Putamen (tissue), 1 donor: ENCODE measurements at regions not wholly inside any gene's neighbourhood (a gene's known extent, or its start where the extent isn't known, plus 50 kb on each side); places are given as distances from the start of the nearest gene placed in this dataset.
A peak's percentile ranks its signal among the peaks of the same experiment; 100 is the strongest.
"Not testable (repeated sequence)": the region's sequence is repeated elsewhere in the genome, so short reads cannot be mapped to it uniquely, and the experiment has no call there.

ENCODE experiments used
- DNase-seq: peaks from one replicate; pipeline ENCODE4 v3.0.0-alpha.2; 2016; ENCODE audit warnings: low spot score

DNA sequence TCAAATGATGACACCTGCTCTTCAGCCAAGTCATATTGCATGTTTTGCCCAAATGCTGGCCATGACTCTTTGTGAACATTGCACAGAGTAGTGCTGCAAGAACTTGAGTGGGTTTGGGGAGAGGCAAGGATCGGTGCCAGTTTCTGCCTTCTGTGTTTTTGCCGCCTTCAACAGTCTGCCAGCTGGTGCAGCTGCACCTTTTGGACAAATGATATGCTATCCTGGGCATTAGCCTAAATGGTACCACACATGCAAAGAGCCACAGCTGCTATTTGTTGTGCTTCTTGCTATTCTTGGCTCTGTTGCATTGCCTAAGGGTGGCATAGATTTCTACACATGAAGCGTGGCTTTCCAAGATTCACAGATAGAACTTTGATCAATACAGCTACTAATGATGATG lies 189.0 kb upstream of the CCN2 start:
- no peak for DNase-seq

DNA sequence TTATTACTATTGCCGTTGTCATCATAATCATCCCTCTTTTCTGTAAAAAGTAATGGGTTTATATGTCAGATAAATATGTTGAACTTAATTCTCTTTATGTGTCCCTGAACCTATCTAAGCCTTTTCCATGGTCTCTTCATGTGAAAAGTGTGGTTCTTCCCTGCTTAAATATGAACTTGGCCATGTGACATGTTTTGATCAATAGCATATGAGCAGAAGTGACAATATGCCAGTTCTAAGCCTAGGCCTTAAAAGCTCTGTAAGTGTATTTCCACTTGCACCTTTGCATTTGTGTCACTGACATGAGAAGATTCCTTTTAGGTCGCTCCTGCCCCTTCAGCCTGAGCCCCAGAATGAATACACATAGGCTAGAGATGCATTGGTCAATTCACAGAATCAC lies 188.4 kb upstream of the CCN2 start:
- no peak for DNase-seq

DNA sequence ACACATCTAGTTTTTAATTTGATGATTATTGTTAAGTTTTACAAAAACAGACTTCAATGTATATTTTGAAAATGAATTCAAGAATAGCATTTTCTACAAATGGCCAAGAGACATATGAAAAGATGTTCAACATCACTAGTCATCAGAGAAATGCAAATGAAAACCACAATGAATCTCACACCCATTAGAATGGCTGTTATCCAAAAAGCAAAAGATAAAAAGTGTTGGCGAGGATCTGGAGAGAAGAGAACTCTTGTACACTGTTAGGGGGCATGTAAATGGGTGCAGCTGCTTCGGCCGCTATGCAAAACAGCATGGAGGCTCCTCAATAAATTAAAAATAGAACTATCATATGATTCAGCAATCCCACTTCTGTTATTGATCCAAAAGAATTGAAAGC lies 185.8 kb upstream of the CCN2 start:
- no peak for DNase-seq

DNA sequence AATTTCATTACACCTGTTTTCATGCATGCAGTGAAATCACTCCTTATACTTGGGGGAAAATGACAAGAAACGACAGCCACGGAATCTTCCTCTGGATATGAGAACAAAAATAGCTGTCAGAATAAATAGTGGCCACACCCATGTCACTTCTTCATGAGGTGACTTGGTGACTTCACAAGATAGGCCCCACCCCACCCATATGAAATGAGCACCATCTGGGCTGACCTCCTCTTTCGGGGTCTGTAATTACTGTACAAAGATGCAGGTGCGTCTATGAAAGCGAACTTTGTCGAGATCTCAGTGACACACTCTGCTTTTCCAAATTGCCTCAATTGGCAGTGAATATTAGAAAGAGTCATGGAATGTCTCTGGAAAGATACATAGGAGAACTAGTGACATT lies 184.2 kb upstream of the CCN2 start:
- DNase-seq: no peak

DNA sequence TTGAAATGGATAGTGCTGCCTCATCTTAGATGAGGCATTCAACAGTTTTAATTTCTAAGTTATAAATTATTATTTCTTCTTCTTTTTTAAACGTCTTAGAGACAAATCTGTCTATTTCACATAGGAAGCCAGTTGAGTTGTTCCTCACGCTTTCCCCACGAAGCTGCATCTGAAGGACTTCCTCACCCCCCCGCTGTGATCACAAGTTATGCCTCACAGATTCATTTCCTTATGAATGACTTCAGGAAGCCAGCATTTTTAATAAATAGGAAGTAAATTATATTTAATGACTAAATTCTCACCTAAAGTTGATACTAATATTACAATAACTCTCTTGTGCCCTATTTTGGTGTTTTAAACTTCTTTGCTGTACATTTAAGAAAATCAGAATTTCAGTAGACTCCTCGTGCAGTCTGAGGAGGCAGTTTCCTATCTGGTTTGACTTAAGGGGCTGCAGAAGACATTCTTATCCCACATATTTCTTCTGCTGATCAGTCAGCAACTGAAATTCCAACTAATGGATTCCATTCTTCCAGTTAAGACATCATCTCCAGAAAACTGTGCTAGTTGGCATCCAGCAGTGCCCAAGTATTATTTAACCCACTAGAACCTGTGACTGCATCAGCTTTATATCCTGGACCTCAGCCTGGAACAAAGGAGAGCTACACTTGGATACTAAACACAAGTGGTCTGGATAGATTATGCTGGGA lies 182.7 kb upstream of the CCN2 start:
- DNase-seq: no peak

DNA sequence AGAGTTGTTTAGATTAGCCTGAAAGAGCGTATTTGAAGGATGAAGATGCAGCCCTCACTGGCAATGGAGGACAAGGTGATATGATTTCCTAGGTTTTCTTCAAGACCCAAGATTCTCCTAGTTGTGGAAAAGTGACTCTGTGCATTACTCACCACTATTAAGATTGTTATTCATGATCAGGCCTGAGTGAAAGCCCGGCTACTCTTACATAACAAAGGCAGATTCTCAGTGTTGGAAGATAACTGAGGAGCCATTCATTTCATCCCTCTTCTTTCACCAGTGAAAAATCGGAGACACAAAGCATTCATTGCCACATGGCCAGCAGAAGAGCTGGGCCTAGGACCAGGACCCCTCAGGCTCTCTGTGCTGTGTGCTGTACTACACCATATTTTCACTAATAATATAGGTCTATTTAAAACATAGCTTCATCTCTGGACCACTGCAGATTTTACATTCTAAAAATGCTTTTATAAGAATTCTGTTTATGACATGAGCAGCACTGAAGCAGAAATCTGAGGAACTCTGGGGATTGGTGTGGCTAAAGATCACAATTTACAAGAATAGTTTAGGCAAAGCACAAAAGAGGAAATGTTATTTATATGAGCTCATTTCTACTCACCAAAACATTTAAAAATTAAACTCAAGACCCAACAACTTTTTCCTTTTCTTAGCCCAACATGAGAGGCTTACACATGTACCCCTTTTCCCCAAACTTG lies 181.9 kb upstream of the CCN2 start:
- DNase-seq: peak; percentile 74

DNA sequence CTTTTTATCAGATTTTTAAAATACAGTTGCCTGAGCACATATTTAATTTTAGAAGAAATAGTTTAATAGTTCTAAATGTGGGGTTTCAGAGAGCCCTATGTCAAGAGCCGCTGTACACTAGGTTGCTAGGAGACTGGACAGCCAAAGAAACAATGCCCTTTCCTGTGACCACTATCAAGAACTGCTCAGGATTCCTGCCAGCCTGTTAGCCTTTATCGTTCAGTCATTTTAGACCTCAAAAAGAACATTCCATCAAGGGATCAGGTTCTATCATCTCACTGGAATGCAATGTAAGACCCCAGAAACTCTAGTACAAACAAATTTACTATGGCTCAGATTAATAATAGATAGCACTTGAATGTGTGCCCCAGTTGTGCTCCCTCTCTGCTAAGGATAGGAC lies 181.2 kb upstream of the CCN2 start:
- DNase-seq: peak; percentile 26

DNA sequence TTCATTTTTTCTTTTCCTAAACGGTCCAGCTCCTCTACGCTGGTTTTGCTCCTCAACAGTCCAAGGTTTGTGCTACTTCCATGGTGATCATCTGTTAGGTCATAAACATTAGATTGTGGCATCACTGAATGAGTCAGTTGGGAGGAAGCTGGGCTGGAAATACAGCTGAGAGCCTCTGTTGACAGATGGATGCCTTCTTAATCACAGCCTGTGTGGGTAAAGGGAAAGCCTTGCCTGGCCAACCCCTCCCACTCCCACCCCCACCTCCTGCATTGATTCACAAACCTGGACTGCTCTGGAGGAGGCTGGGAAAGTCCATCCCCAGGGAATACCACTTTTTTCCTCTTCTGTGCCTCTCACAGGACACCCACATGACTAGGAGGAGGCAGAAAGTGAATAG lies 180.6 kb upstream of the CCN2 start:
- DNase-seq: no peak

DNA sequence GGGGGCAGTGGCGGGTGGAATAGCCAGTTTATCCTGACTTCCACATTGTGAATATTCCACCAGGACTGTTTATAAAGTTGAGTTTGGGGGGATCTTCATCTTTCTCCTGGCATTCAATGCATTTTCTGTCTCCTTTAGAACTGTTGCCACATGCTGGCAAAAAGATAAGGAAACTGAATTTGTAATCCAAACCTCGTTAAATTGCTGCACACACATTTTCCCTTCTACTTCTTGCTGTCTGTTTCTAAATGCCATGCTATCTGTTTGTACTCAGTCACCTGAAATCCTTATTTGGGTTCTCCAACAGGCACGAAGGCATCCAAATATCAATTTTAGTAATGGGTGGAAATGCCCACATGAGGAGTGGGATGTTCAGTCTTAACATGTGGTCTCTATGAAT lies 180.2 kb upstream of the CCN2 start:
- DNase-seq: no peak

DNA sequence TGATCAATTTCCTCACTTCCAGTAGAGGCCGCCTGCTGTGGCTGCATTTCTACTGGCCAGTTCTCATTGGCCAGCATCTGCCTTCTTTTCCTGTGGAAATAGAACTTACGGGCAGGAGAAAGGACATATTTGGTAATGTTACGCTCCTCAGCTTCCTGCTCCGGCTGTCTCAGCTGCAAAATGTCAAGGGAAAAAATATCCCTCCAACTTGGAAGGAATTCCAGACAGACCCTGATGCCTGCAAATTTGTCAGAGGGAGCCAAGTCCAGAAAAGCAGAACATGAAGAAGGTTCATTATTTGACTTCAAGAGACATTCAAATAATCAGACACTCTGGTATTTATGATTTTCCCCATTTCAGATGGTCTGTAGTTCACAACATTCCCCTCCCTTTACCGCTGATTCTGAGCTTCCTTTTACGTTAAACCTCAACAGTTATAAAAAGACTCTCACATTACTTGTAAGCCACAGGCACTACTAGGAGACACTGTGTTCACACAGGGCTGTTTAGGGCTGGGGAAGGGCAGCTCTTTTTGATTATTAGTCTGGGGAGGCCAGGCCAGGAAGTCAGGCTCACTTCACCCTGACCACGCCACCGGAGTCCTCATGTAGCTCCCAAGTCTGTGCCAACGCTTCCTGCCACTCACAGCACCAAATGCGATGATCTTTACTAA lies 179.6 kb upstream of the CCN2 start:
- DNase-seq: peak; percentile 17

DNA sequence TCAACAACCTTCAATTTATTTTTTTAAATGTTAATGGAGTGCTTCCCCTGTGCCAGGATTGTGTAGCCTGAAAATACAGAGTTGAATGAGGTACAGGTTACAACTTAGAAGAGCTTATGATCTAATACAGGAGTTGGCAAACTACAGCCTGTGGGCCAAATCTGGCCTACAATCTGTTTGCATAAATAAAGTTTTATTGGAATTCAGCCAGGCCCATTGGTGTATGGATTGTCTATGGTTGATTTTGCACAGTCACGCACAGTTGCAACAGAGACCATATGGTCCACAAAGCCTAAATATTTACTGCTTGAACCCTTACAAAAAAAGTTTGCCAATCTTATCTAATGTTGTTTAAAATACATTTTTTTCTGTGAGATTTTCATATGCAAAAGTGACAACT lies 177.3 kb upstream of the CCN2 start:
- DNase-seq: no peak

DNA sequence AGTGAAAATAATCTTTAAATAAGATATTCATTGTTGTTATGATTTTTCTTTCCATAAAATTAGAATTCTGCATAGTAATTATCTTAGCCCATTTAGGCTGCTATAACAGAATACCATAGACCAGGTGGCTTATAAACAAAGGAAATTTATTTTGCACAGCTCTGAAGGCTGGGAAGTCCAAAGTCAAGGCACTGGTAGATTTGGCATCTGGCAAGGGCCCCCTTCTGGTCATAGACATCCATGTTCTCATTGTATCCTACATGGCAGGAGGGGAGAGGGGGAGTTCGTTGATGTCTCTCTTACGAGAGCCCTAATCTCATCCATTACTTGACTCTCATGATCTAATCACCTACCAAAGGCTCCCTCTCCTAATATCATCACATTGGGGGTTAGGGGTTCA lies 175.0 kb upstream of the CCN2 start:
- DNase-seq: no peak

DNA sequence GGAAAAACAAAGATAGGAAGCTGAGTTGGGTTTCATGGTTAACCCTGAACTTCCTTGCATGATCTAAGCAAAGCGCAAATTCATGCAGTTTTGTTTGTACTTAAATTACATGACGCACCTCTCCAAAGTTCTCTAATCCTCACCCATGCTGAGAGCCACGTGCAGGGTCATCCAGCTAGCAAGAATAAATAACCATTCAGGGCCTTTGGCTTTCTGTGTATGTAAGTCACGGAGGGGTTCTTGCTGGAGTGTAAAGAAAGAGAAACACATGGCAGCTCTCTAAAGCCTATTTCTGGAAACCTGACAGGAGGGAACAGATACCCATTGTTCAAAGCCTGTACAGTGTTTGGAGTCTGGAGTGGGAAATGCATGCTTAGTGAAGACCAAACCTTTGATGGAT lies 171.7 kb upstream of the CCN2 start:
- peak; percentile 86 for DNase-seq

DNA sequence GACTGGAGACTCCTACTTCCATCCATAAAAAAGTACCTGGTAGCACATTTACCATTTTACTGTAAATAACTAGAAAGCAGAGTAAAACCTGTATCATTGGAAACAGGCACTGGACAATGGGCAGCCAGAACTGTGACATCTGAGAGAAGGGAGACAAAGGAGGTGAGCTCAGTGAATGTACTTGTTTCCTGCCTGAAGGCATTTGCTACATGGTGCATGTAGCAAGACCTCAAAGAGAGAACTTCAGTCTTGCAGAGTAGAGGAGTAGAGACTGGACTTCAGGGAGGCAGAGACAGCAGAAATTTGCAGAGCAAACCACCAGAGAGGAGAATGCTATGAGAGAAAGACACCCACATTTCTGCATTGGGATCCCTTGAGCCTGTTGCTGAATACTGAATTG lies 171.0 kb upstream of the CCN2 start:
- no peak for DNase-seq

DNA sequence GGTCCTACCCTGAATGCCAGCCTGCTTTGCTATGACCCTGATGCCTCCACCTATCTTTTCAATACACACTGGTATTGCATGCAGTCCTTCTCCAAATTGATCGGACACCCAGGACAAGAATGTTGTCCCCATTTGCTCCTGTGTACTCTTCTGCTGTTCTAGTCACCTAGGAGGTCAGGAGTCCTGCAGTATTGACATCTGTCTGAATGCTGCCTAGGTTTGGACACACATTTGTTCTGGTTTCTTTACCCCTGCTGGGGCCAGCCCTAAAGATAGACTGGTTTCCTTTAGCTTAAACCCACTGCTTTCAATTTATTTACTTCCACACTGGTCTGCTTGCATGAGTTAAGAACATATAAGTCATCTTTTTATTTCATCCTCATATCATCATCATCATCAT lies 167.0 kb upstream of the CCN2 start:
- DNase-seq: no peak

DNA sequence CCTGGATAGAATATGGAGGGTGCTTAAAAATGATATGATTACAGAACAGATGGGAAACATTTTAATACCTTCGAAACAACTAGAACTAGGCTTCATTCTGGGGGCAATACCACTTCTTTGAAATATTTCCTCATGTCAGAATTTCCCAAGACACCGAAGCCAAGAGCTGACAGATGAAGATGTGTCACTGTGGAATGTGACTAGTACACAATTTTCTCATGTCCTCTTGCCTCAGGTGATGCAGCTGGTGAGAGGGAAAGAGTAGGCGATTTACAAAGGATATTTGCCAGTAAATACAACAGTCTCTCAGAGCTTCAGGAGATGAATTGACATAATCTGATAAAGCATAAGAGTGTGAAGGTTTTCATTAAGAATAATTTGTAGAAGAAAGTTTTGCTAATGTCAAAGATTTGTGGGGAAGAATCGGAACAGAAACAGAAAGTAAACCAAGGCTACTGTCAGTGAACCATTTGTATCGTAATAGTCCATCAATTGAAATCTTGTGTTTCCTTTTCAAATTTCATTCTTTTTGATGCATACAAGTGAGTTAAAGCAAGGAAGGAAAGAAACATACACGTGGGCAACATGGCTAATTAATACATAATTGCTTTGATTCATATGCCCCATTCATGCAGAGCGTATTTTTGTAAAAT lies 164.7 kb upstream of the CCN2 start:
- DNase-seq: no peak

DNA sequence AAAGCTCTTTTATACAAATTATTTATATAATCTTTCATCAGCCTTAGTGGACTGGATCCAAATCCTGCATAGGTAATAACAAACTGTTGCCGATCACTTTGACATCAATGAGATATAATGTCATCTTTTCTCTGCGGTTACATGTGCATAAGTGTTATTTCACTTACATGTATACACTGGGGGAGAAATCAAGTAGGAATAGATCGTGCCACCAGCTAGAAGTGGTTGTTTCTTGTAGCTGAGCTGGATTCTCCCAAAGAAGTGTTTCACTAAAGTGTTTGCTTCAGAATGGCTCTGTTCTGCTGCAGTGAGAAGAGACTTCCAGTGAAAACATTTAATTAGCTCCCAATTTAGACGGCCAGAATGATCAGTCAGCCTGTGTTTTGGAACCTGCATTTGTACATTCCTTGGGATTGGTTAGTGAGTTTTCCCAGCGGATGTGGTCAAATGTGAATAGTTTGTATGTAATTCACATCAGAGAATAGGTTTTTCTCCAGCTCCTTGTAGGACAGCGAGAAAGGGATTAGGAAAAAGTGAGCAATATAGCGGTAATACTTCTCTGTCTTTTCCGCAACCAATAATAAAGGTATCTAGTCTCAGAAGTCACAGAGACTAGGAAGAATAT lies 163.1 kb upstream of the CCN2 start:
- DNase-seq: no peak

DNA sequence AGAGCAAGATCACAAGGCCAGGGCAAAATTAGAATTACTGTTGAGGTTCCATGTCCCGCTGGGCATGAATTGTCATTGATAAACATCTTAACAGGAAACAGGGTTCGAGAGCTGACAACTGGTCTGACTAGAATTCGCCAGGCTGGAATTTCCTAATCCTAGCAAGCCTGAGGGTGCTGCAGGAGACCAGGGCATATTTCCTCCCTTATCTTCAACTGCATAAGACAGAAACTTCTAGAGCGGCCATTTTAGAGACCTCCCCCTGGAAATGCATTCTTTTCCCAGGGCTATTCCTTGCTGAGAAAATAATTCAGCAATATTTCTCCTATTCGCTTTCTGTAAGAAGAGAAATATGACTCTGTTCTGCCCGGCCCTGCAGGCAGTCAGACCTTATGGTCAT lies 158.6 kb upstream of the CCN2 start:
- not testable (repeated sequence) for DNase-seq

DNA sequence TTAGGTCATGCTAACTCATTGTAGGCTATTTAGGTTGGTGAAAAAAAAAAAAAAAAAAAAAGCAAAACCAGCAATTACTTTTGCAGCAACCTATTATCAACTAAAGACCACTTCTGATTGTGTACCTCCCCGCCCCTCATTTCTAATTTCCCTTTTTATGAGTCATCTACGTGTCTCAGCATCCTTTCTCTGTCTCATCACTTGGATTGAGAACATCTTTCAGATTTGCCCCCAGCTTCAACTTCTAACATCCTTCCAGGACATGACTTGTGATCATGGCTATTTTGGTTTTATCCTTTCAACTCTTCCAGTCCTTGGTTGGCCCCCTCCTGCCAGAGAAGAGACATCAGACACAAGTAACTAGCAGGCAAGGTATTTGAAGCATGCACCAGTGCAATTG lies 156.7 kb upstream of the CCN2 start:
- no peak for DNase-seq

DNA sequence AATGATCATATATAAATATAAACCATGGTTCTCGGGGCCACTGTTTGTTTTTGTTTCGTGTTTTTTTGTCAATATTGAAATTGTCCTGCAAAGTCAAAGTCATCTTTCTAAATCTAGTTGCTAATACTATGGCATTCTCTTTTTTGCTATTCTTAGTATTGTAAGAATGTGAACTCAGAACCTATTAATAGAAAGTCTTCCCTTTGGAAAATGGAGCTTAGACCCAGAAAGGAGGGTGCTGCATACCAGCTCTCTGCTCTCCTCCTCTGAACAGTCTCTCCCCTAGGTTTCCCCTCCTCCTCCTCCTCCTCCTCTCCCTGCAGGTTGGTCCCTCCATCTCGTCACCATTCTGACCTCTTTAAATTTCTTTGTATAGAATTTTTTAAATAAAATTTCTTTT lies 150.4 kb upstream of the CCN2 start:
- no peak for DNase-seq

DNA sequence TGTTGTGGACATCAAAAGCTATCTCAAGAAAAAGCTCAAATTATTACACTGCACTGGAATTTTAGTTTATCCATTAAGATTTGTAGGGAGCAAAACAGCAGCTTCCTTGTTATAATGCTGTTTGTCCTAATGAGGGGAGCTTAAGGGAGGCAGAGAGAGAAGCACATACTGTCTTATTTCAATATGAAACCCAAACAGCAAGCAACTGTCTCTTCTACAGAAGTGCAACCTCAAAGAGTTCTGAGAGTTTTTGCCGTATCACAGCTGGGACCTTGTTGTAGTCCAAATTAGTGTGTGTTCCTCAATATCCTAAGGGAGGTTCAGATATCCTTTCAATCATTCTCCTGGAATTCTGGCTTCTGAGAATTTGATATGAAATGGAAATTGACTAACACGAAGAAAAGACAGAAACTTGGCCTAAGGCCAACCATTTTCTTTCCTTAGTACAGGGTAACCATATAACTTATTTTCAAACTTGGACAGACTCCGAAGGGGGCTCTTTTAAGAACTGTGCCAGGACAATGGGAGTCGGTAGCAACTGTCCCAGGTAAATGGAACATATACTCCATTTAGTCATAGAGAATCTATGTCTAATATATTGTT lies 149.3 kb upstream of the CCN2 start:
- no peak for DNase-seq

DNA sequence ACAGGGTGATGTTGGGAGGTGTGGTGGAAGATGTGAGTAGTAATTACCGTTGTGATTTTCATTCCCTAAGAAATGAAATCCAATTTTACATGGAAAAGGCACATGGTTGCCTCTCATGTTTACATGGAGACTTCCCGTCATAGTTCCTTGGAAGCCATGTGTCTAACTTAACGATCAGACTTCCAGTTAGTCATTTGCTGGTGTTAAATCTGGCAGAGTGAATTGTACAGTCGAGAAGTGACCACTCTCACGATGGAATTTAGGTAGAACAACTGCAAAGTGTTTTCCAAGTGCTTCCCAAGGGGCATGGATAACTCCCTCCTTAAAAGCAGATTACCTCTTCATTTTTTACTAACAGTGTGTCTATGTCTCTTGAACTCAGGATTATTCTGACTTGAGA lies 145.8 kb upstream of the CCN2 start:
- DNase-seq: no peak
